RWPE2 (cell line): ENCODE measurements at regions not wholly inside any gene's neighbourhood (a gene's known extent, or its start where the extent isn't known, plus 50 kb on each side); places are given as distances from the start of the nearest gene placed in this dataset.

ENCODE experiments used
- ATAC-seq: fragments of 200-7000 bp; cut with Tn5 transposase; 3 replicates; pipeline ENCODE4 v1.9.1; 2021; ENCODE audit warnings: low read depth
- DNase-seq: peaks from one replicate; pipeline ENCODE4 v3.0.0-alpha.2; 2020; ENCODE audit warnings: low spot score
- H3K27ac ChIP-seq: fragments of 450-650 bp; 2 replicates; pipeline ENCODE4 v1.5.1; 2017; ENCODE audit warnings: mild to moderate bottlenecking; ENCODE audit not compliant: poor library complexity, severe bottlenecking
- H3K27me3 ChIP-seq: fragments of 250-450 bp; sonication (Bioruptor Pico); 2 replicates; pipeline ENCODE4 v1.5.1; 2021; ENCODE audit warnings: mild to moderate bottlenecking, moderate library complexity; ENCODE audit not compliant: insufficient read depth, poor library complexity, severe bottlenecking
- H3K36me3 ChIP-seq: fragments of 250-450 bp; sonication (Bioruptor Pico); 2 replicates; pipeline ENCODE4 v1.5.1; 2020; ENCODE audit warnings: low read depth, mild to moderate bottlenecking, moderate library complexity
- H3K4me1 ChIP-seq: fragments of 250-450 bp; sonication (Bioruptor Pico); 2 replicates; pipeline ENCODE4 v1.5.1; 2021; ENCODE audit warnings: mild to moderate bottlenecking, moderate library complexity; ENCODE audit not compliant: insufficient read depth, poor library complexity, severe bottlenecking
- H3K4me3 ChIP-seq: fragments of 250-450 bp; sonication (Bioruptor Pico); 2 replicates; pipeline ENCODE4 v1.5.1; 2021; ENCODE audit warnings: mild to moderate bottlenecking, moderate library complexity; ENCODE audit not compliant: severe bottlenecking
- H3K9me3 ChIP-seq: fragments of 250-450 bp; sonication (Bioruptor Pico); 2 replicates; pipeline ENCODE4 v1.5.1; 2021; ENCODE audit warnings: mild to moderate bottlenecking, moderate library complexity; ENCODE audit not compliant: severe bottlenecking
- CTCF ChIP-seq: fragments of 450-650 bp; IDR thresholded peaks from one replicate; pipeline ENCODE4 v1.5.1; 2017; ENCODE audit warnings: mild to moderate bottlenecking, moderate library complexity; ENCODE audit not compliant: poor library complexity, severe bottlenecking

- H3K36me3 ChIP-seq: no peaks in the 10 kb centered on the region
- H3K27me3 ChIP-seq: no peaks in the 10 kb centered on the region
- no peak for TF ChIP-seq CTCF
- H3K4me1 ChIP-seq: no peaks in the 10 kb centered on the region
- no peak for ATAC-seq
- DNase-seq: no peak
- H3K9me3 ChIP-seq: no peaks in the 10 kb centered on the region
- H3K4me3 ChIP-seq: no peak overlapping the region
- H3K27ac ChIP-seq: no peak overlapping the region
Observed at GRCh38 chr13:84553227-84553626, 671.0 kb upstream of the SLITRK1 start.

DNA sequence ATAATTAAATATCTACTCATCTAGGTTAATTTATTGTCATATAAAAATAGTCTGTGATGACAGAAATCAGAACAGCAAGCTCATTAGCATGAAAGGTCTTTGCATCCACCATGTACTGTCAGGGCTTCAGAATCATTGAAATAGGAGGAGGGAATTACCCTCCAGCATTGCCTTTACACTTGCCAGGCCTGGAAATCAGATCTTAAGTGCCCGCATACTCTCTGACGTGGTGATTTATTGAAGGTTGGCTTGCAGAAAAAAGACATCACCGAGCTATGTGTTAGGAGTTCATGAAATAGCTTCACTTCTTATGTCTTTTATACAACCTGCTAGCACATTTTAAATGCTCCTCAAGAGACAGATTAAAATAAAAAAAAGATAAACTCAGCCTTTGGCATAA is 661.7 kb upstream of the SLITRK1 start:
- no peak for ATAC-seq
- no peaks in the 10 kb centered on the region for H3K27me3 ChIP-seq
- no peak overlapping the region for H3K4me3 ChIP-seq
- DNase-seq: no peak
- TF ChIP-seq CTCF: no peak
- no peaks in the 10 kb centered on the region for H3K4me1 ChIP-seq
- H3K9me3 ChIP-seq: no peaks in the 10 kb centered on the region
- no peaks in the 10 kb centered on the region for H3K36me3 ChIP-seq
- H3K27ac ChIP-seq: no peak overlapping the region

DNA sequence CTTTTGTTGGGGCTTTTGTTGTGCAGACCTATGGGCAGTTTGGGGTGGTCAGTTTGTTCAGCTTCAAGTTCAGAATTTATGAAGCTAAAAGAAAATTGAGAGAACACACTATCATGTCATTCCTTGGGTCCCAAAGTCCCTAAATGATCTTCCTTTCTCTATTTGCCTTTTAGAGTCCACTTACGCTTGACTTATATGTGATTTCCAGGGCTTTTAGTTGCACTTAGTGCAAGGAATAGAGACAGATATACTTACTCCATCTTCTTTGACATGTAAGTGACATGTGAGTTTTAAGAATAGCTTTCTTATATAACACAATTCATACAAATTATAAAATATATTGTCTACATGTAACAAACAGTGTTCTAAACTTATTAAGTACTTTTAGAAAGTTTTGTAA is 660.1 kb upstream of the SLITRK1 start:
- DNase-seq: no peak
- Histone ChIP-seq H3K27ac (no peak overlapping the region), H3K4me3 (no peak overlapping the region), H3K9me3 (no peaks in the 10 kb centered on the region), H3K27me3 (no peaks in the 10 kb centered on the region), H3K4me1 (no peaks in the 10 kb centered on the region), H3K36me3 (no peaks in the 10 kb centered on the region)
- ATAC-seq: no peak
- TF ChIP-seq CTCF: no peak

GRCh38 chr13:84536906-84537305 is 654.6 kb upstream of the SLITRK1 start:
- DNase-seq (no peak), ATAC-seq (no peak)
- Histone ChIP-seq H3K9me3 (no peaks in the 10 kb centered on the region), H3K4me1 (no peaks in the 10 kb centered on the region), H3K27me3 (no peaks in the 10 kb centered on the region), H3K4me3 (no peak overlapping the region), H3K27ac (no peak overlapping the region), H3K36me3 (no peaks in the 10 kb centered on the region)
- TF ChIP-seq CTCF: no peak

DNA sequence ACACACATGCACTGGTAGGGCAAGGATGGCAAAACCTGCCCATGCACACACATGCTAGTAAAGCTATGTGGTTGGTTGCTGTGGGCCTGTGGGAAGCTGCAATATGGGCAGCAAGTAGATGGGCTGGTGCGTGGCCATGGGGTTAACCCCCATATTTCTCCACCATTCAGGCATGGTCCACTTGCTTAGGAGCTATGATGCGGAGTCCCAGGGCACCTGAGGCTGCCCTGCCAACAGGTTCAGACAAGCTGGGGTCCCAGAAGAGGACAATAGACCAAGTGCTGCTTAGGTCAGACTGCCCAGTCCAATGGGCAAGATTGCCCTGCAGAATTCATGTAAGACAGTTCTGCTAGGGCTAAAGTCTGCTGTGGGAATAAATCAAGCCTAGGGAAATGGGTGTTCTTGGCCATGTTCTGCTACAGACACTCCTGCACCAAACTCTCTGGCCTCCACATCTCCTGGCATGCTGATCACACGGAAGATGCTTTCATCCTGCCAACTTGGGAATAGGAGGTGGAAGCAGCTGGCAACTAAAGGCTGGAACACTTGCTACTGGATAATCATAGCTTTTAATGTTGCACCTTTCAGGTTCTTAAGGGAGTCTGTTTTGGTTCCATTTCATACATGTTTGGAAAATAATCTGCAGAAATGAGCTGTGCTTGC is 646.3 kb upstream of the SLITRK1 start:
- Histone ChIP-seq H3K27me3 (no peaks in the 10 kb centered on the region), H3K4me1 (no peaks in the 10 kb centered on the region), H3K9me3 (no peaks in the 10 kb centered on the region), H3K4me3 (no peak overlapping the region), H3K36me3 (no peaks in the 10 kb centered on the region), H3K27ac (no peak overlapping the region)
- ATAC-seq (no peak), DNase-seq (no peak)
- TF ChIP-seq CTCF: no peak
